Right atrium auricular region (tissue), 2 donors: ENCODE measurements at regions not wholly inside any gene's neighbourhood (a gene's known extent, or its start where the extent isn't known, plus 50 kb on each side); places are given as distances from the start of the nearest gene placed in this dataset.

Source experiments
- DNase-seq: peaks from one replicate; pipeline ENCODE4 v3.0.0-alpha.2; 2019; ENCODE audit warnings: low spot score
- H3K27ac ChIP-seq, 2 donors: fragments of 200-600 bp; sonication (generic); 1 replicate in 1 of 2; 2 replicates in 1 of 2; pipeline ENCODE4 v1.5.1; 2016 to 2019
- H3K27me3 ChIP-seq, 2 donors: fragments of 200-600 bp; sonication (generic); one replicate each; pipeline versions ENCODE4 v1.5.1 to v1.6.0; 2017 to 2019
- H3K36me3 ChIP-seq: fragments of 200-600 bp; sonication (generic); one replicate; pipeline ENCODE4 v1.5.1; 2016
- H3K4me1 ChIP-seq, 2 donors: fragments of 200-600 bp; sonication (generic); one replicate each; pipeline versions ENCODE4 v1.5.1 to v1.6.0; 2017 to 2019
- H3K4me3 ChIP-seq, 2 donors: fragments of 200-600 bp; sonication (generic); 1 replicate in 1 of 2; 2 replicates in 1 of 2; pipeline ENCODE4 v1.5.1; 2017 to 2019; ENCODE audit warnings: mild to moderate bottlenecking in 1 of 2, moderate library complexity in 1 of 2
- H3K9me3 ChIP-seq, 2 donors: fragments of 200-600 bp; sonication (generic); one replicate each; pipeline ENCODE4 v1.5.1; 2019
- CTCF ChIP-seq, 2 donors: fragments of 200-600 bp; sonication (generic); IDR thresholded peaks; one replicate each; pipeline ENCODE4 v1.5.1; 2019; ENCODE audit warnings: antibody characterized with exemption in 2 of 2

GRCh38 chr21:35396655-35397054 is 347.6 kb upstream of the RUNX1 start:
- H3K36me3 ChIP-seq: no peaks in the 10 kb centered on the region
- no peak for TF ChIP-seq CTCF (IDR thresholded peaks at IDR 0.05)
- no peaks in the 10 kb centered on the region for H3K4me1 ChIP-seq
- no peak overlapping the region for H3K27ac ChIP-seq
- H3K27me3 ChIP-seq: no peaks in the 10 kb centered on the region
- no peak overlapping the region for H3K4me3 ChIP-seq
- DNase-seq: no peak
- H3K9me3 ChIP-seq: no peaks in the 10 kb centered on the region

- H3K27me3 ChIP-seq: no peaks in the 10 kb centered on the region
- no peak overlapping the region for H3K27ac ChIP-seq
- no peak overlapping the region for H3K4me3 ChIP-seq
- H3K36me3 ChIP-seq: no peaks in the 10 kb centered on the region
- H3K4me1 ChIP-seq: no peaks in the 10 kb centered on the region
- no peak for TF ChIP-seq CTCF (IDR thresholded peaks at IDR 0.05)
- H3K9me3 ChIP-seq: no peaks in the 10 kb centered on the region
- DNase-seq: no peak
Measured at GRCh38 chr21:35395728-35396127, 346.6 kb upstream of the RUNX1 start.

GRCh38 chr21:35394634-35395369 is 345.7 kb upstream of the RUNX1 start:
- Histone ChIP-seq H3K4me1 (no peaks in the 10 kb centered on the region), H3K27ac (no peak overlapping the region), H3K27me3 (no peaks in the 10 kb centered on the region), H3K36me3 (no peaks in the 10 kb centered on the region), H3K9me3 (no peaks in the 10 kb centered on the region), H3K4me3 (no peak overlapping the region)
- no peak for TF ChIP-seq CTCF (IDR thresholded peaks at IDR 0.05)
- no peak for DNase-seq

GRCh38 chr21:35394049-35394448 is 344.9 kb upstream of the RUNX1 start:
- H3K9me3 ChIP-seq: peaks cover 0 to 1% of the 10 kb centered on the region in 2 donors
- no peak for TF ChIP-seq CTCF (IDR thresholded peaks at IDR 0.05)
- H3K4me1 ChIP-seq: no peaks in the 10 kb centered on the region
- no peaks in the 10 kb centered on the region for H3K36me3 ChIP-seq
- no peak overlapping the region for H3K4me3 ChIP-seq
- no peaks in the 10 kb centered on the region for H3K27me3 ChIP-seq
- no peak for DNase-seq
- H3K27ac ChIP-seq: no peak overlapping the region

- H3K4me3 ChIP-seq: no peak overlapping the region
Measured at GRCh38 chr21:35390013-35390776, 341.1 kb upstream of the RUNX1 start.

More at GRCh38 chr21:35390013-35390776, 341.1 kb upstream of the RUNX1 start:
- H3K36me3 ChIP-seq: no peaks in the 10 kb centered on the region
- H3K27ac ChIP-seq: no peak overlapping the region
- no peak for DNase-seq
- no peak for TF ChIP-seq CTCF (IDR thresholded peaks at IDR 0.05)
- H3K27me3 ChIP-seq: no peaks in the 10 kb centered on the region
- no peaks in the 10 kb centered on the region for H3K4me1 ChIP-seq
- H3K9me3 ChIP-seq: peaks cover 0 to 14% of the 10 kb centered on the region in 2 donors
